Hepatocyte (in vitro differentiated cells): ENCODE measurements at regions not wholly inside any gene's neighbourhood (a gene's known extent, or its start where the extent isn't known, plus 50 kb on each side); places are given as distances from the start of the nearest gene placed in this dataset.

Experiments used
- EZH2 ChIP-seq: fragments of 200-600 bp; sonication (generic); IDR thresholded peaks from 2 replicates; pipeline ENCODE4 v1.6.1; 2016; ENCODE audit warnings: antibody characterized with exemption, mild to moderate bottlenecking, borderline replicate concordance
- EZH2phosphoT487 ChIP-seq: fragments of 200-600 bp; sonication (generic); IDR thresholded peaks from one replicate; pipeline ENCODE4 v1.6.1; 2018; ENCODE audit warnings: antibody characterized with exemption, mild to moderate bottlenecking, low read depth, moderate library complexity; ENCODE audit not compliant: unreplicated experiment, severe bottlenecking
- TF ChIP-seq, protein P1 (sequence below): fragments of 200-600 bp; sonication (generic); IDR thresholded peaks from 2 replicates; pipeline ENCODE4 v1.5.1; 2016; ENCODE audit warnings: antibody characterized with exemption, mild to moderate bottlenecking; ENCODE audit not compliant: poor library complexity

DNA sequence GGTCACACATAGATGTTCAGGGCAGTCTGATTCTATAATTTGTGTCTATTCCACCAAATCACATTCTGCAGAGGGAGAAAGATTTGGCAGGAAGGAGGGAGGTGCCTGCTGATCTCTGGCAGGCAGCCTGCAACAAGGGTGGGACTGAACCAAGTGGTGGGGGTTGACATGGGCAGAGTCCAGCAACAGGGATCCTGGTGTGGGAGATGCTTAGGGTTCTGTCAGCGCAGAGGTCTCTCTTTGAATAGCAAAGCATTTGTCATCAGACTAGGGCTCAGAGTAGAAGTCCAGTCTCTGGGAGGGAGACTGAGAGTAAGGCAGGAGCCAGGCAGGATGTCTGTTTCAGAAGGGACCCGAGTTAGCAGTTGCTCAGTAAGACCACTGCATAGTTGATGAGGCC is 94.6 kb downstream of the UTP18 start:
- TF ChIP-seq, protein P1, sequence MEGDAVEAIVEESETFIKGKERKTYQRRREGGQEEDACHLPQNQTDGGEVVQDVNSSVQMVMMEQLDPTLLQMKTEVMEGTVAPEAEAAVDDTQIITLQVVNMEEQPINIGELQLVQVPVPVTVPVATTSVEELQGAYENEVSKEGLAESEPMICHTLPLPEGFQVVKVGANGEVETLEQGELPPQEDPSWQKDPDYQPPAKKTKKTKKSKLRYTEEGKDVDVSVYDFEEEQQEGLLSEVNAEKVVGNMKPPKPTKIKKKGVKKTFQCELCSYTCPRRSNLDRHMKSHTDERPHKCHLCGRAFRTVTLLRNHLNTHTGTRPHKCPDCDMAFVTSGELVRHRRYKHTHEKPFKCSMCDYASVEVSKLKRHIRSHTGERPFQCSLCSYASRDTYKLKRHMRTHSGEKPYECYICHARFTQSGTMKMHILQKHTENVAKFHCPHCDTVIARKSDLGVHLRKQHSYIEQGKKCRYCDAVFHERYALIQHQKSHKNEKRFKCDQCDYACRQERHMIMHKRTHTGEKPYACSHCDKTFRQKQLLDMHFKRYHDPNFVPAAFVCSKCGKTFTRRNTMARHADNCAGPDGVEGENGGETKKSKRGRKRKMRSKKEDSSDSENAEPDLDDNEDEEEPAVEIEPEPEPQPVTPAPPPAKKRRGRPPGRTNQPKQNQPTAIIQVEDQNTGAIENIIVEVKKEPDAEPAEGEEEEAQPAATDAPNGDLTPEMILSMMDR: no peak
- no peak for TF ChIP-seq EZH2
- TF ChIP-seq EZH2phosphoT487: no peak
